ENCODE measurements at regions not wholly inside any gene's neighbourhood (a gene's known extent, or its start where the extent isn't known, plus 50 kb on each side); places are given as distances from the start of the nearest gene placed in this dataset.
"Not testable (repeated sequence)": the region's sequence is repeated elsewhere in the genome, so short reads cannot be mapped to it uniquely, and the experiment has no call there.

DNA sequence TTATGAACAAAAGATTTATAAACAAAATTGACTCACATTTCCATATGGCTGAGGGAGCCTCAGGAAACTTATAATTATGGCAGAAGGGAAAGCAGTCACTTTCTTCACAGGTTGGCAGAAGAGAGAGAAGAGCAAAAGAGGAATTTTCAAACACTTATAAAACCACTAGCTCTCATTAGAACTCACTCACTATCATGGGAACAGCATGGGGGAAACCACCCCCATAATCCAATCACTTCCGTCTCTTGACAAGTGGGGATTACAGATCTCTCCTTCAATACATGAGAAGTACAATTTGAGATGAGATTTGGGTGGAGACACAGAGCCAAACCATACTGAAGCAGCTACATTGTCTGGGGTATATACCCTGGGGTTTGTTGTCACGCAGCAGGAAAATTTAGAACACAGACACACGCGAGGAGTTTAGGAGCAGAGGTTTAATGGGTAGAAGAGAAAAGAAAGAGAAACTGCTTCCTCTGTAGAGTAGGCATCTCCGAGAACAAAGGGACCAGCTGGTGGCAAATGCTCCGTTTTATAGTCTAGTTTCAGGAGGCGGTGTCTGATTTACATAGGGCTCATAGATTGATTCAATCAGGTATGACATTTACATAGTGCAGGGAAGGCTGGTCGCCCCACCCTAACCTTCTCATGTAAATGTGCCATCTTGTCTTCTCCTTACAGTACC is 2277.7 kb upstream of the AGA start:
- no peak for DNase-seq
- no peak overlapping the region for H3K4me3 ChIP-seq
- H3K4me1 ChIP-seq, result no peaks in the 10 kb centered on the region
- WGBS, 5 donors, result 87 to 92% (median 89%) methylated on average over 8 of the region's 8 CpGs
- no peaks in the 10 kb centered on the region for H3K36me3 ChIP-seq
- H3K27me3 ChIP-seq (replicated peaks in 1 of 7), result no peaks in the 10 kb centered on the region
- intact Hi-C loops (cut with DNase I; ENCODE audit: low total_unique reads), result no loop called here
- peaks cover 0 to 21% (median 2%) of the 10 kb centered on the region in 8 donors for H3K9me3 ChIP-seq
- TF ChIP-seq, protein P1, sequence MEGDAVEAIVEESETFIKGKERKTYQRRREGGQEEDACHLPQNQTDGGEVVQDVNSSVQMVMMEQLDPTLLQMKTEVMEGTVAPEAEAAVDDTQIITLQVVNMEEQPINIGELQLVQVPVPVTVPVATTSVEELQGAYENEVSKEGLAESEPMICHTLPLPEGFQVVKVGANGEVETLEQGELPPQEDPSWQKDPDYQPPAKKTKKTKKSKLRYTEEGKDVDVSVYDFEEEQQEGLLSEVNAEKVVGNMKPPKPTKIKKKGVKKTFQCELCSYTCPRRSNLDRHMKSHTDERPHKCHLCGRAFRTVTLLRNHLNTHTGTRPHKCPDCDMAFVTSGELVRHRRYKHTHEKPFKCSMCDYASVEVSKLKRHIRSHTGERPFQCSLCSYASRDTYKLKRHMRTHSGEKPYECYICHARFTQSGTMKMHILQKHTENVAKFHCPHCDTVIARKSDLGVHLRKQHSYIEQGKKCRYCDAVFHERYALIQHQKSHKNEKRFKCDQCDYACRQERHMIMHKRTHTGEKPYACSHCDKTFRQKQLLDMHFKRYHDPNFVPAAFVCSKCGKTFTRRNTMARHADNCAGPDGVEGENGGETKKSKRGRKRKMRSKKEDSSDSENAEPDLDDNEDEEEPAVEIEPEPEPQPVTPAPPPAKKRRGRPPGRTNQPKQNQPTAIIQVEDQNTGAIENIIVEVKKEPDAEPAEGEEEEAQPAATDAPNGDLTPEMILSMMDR (IDR thresholded peaks at IDR 0.05 in 8 of 11, conservative IDR thresholded peaks at IDR 0.05 in 3 of 11), result no peak
- no peak for TF ChIP-seq POLR2AphosphoS5 (IDR thresholded peaks at IDR 0.05)
- H3K27ac ChIP-seq, result no peak overlapping the region

DNA sequence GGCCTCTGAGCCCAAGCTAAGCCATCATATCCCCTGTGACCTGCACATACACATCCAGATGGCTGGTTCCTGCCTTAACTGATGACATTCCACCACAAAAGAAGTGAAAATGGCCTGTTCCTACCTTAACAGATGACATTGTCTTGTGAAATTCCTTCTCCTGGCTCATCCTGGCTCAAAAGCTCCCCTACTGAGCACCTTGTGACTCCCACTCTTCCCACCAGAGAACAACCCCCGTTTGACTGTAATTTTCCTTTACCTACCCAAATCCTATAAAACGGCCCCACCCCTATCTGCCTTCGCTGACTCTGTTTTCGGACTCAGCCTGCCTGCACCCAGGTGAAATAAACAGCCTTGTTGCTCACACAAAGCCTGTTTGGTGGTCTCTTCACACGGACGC is 2284.3 kb upstream of the AGA start:
- H3K4me3 ChIP-seq; H3K27ac ChIP-seq; H3K4me1 ChIP-seq; intact Hi-C loops (cut with DNase I; ENCODE audit: low total_unique reads); DNase-seq; H3K36me3 ChIP-seq; H3K27me3 ChIP-seq (replicated peaks in 1 of 7): not testable (repeated sequence)
- 79 to 88% (median 83%) methylated on average over 6 of the region's 6 CpGs for WGBS, 5 donors
- H3K9me3 ChIP-seq, result peaks cover 0 to 18% (median 0%) of the 10 kb centered on the region in 8 donors

DNA sequence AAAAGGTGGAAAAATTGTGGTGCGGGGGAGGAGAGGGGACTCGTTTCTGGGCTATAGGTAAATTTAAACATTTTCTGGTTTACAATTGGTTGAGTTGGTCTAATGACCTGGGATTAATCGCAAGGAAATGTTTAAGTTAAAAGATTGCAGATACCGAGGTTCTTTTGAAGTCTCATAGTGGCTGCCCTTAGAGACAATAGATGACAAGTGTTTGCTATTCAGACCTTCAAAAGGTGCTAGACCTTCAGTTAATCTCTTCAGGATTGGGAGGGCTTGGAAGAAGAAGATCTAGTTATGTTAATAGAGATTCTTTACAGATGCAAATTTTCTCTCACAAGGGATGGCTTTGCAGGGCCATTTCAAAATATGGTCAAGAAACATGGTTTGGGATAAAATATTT is 2286.1 kb upstream of the AGA start:
- H3K4me3 ChIP-seq, result no peak overlapping the region
- no peak for TF ChIP-seq POLR2AphosphoS5 (IDR thresholded peaks at IDR 0.05)
- TF ChIP-seq, protein P1 (IDR thresholded peaks at IDR 0.05 in 8 of 11, conservative IDR thresholded peaks at IDR 0.05 in 3 of 11), result no peak
- TF ChIP-seq POLR2A (IDR thresholded peaks at IDR 0.05), result no peak
- no peaks in the 10 kb centered on the region for H3K36me3 ChIP-seq
- 81 to 92% (median 87%) methylated on average over 4 of the region's 4 CpGs for WGBS, 5 donors
- intact Hi-C loops (cut with DNase I; ENCODE audit: low total_unique reads), result no loop called here
- peaks cover 0 to 18% (median 0%) of the 10 kb centered on the region in 8 donors for H3K9me3 ChIP-seq
- H3K27me3 ChIP-seq (replicated peaks in 1 of 7), result no peaks in the 10 kb centered on the region
- H3K27ac ChIP-seq, result no peak overlapping the region
- DNase-seq, result no peak
- H3K4me1 ChIP-seq, result no peaks in the 10 kb centered on the region

DNA sequence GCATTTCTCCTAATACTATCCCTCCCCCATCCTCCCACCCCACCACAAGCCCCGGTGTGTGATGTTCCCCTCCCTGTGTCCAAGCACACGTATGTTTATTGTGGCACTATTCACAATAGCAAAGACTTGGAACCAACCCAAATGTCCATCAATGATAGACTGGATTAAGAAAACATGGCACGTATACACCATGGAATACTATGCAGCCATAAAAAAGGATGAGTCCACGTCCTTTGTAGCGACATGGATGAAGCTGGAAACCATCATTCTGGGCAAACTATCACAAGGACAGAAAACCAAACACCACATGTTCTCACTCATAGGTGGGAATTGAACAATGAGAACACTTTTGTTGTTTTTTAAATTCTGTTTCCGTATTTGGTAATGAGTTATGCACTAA is 2294.6 kb upstream of the AGA start:
- 88 to 94% (median 91%) methylated on average over 6 of the region's 6 CpGs for WGBS, 5 donors
- H3K4me1 ChIP-seq, result not testable (repeated sequence)

GRCh38 chr4:179738822-179739221 is 2296.6 kb upstream of the AGA start:
- whole genome bisulfite sequencing, 5 donors, result 58 to 78% (median 68%) methylated on average over 3 of the region's 3 CpGs
- H3K4me1 ChIP-seq, result no peaks in the 10 kb centered on the region
- no peaks in the 10 kb centered on the region for H3K27me3 ChIP-seq (replicated peaks in 1 of 7)
- H3K4me3 ChIP-seq, result no peak overlapping the region
- intact Hi-C loops (cut with DNase I; ENCODE audit: low total_unique reads), result no loop called here
- H3K36me3 ChIP-seq, result no peaks in the 10 kb centered on the region
- no peak for DNase-seq
- TF ChIP-seq POLR2AphosphoS5 (IDR thresholded peaks at IDR 0.05) (no peak), POLR2A (IDR thresholded peaks at IDR 0.05) (no peak)
- TF ChIP-seq, protein P1 (IDR thresholded peaks at IDR 0.05 in 8 of 11, conservative IDR thresholded peaks at IDR 0.05 in 3 of 11), result no peak
- H3K27ac ChIP-seq, result no peak overlapping the region
- H3K9me3 ChIP-seq, result peaks cover 0 to 13% (median 0%) of the 10 kb centered on the region in 8 donors

More for the DNA sequence above, 2294.6 kb upstream of the AGA start:
- H3K27ac ChIP-seq; H3K36me3 ChIP-seq; H3K4me3 ChIP-seq; DNase-seq; intact Hi-C loops (cut with DNase I; ENCODE audit: low total_unique reads); H3K27me3 ChIP-seq (replicated peaks in 1 of 7): not testable (repeated sequence)
- H3K9me3 ChIP-seq, result peaks cover 0 to 16% (median 0%) of the 10 kb centered on the region in 8 donors
